NCI-H2029 (cell line): ENCODE measurements at regions not wholly inside any gene's neighbourhood (a gene's known extent, or its start where the extent isn't known, plus 50 kb on each side); places are given as distances from the start of the nearest gene placed in this dataset.
"Not testable (repeated sequence)": the region's sequence is repeated elsewhere in the genome, so short reads cannot be mapped to it uniquely, and the experiment has no call there.

Experiments
- DNase-seq: peaks from one replicate; lab custom pipeline; 2025; lab: John Stamatoyannopoulos, UW

- no peak for DNase-seq
These were observed 628.2 kb upstream of the GRIA3 start for GRCh38 chrX:122555925-122556324.

GRCh38 chrX:122565952-122566351 lies 618.1 kb upstream of the GRIA3 start:
- no peak for DNase-seq

- DNase-seq = no peak
These were observed 617.7 kb upstream of the GRIA3 start for GRCh38 chrX:122566401-122566800.

- no peak for DNase-seq
These were observed 616.2 kb upstream of the GRIA3 start for GRCh38 chrX:122567911-122568310.

GRCh38 chrX:122572461-122572860 lies 611.6 kb upstream of the GRIA3 start:
- DNase-seq = no peak

- no peak for DNase-seq
These were observed 605.0 kb upstream of the GRIA3 start for GRCh38 chrX:122579036-122579435.

- no peak for DNase-seq
These were observed 604.6 kb upstream of the GRIA3 start for GRCh38 chrX:122579526-122579925.

GRCh38 chrX:122582280-122582974 lies 601.7 kb upstream of the GRIA3 start:
- no peak for DNase-seq

- DNase-seq = no peak
These were observed 601.1 kb upstream of the GRIA3 start for GRCh38 chrX:122582975-122583305.

- DNase-seq = no peak
These were observed 600.5 kb upstream of the GRIA3 start for GRCh38 chrX:122583551-122583950.

- no peak for DNase-seq
These were observed 599.1 kb upstream of the GRIA3 start for GRCh38 chrX:122584981-122585380.

- no peak for DNase-seq
These were observed 597.2 kb upstream of the GRIA3 start for GRCh38 chrX:122586831-122587230.

GRCh38 chrX:122591546-122591945 lies 592.5 kb upstream of the GRIA3 start:
- no peak for DNase-seq

GRCh38 chrX:122596998-122597397 lies 587.1 kb upstream of the GRIA3 start:
- no peak for DNase-seq

- DNase-seq = no peak
These were observed 561.3 kb upstream of the GRIA3 start for GRCh38 chrX:122622795-122623194.

GRCh38 chrX:122625239-122625638 lies 558.8 kb upstream of the GRIA3 start:
- DNase-seq = no peak

- no peak for DNase-seq
These were observed 558.3 kb upstream of the GRIA3 start for GRCh38 chrX:122625821-122626220.

GRCh38 chrX:122626871-122627270 lies 557.2 kb upstream of the GRIA3 start:
- no peak for DNase-seq

GRCh38 chrX:122641136-122641535 lies 542.9 kb upstream of the GRIA3 start:
- no peak for DNase-seq

- no peak for DNase-seq
These were observed 542.3 kb upstream of the GRIA3 start for GRCh38 chrX:122641826-122642225.

GRCh38 chrX:122655256-122655655 lies 528.8 kb upstream of the GRIA3 start:
- not testable (repeated sequence) for DNase-seq

GRCh38 chrX:122666601-122667000 lies 517.5 kb upstream of the GRIA3 start:
- no peak for DNase-seq

GRCh38 chrX:122667667-122668066 lies 516.4 kb upstream of the GRIA3 start:
- DNase-seq = no peak

- DNase-seq = no peak
These were observed 480.3 kb upstream of the GRIA3 start for GRCh38 chrX:122703762-122704161.

GRCh38 chrX:122739770-122740169 lies 444.3 kb upstream of the GRIA3 start:
- DNase-seq = no peak
